NCI-H748 treated with DMSO at 0.1 percent for 48 hours (cell line): ENCODE measurements at regions not wholly inside any gene's neighbourhood (a gene's known extent, or its start where the extent isn't known, plus 50 kb on each side); places are given as distances from the start of the nearest gene placed in this dataset.
"Not testable (repeated sequence)": the region's sequence is repeated elsewhere in the genome, so short reads cannot be mapped to it uniquely, and the experiment has no call there.

Source experiments
- DNase-seq: peaks from one replicate; lab custom pipeline; 2025; lab: John Stamatoyannopoulos, UW

DNA sequence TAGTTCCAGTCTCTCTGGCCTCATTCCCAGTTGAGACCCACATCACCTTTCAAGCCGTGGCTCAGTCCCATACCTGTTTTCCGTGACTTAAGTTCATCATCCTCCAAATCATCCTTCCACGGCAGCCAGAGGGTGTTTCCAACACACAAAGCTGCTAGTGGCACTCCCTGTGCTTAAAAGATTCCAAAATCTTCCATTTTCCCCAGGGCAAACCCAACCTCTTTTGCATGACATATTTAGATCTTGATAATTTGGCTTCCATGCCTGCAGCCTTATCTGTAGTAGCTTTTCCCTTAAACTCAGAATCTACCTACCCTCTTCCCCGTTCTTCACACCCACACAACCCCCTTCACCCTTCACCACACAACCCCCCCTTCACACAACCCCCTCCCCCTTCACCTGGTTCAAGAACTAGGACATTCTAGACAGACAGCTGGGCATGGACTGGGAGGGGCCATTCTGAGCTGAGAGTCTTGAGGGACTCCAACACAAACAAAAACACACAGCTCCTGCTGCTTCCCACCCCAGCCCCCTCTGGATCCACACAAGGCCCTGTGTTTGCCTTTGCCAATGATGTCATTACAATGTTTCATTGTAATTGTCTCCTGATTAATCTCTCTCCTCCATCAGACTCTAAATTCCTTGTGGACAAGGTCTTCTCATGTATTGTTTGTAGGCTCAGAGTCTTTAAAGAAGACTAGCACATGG is 268.2 kb downstream of the SH3GL2 start:
- peak; percentile 12 for DNase-seq

DNA sequence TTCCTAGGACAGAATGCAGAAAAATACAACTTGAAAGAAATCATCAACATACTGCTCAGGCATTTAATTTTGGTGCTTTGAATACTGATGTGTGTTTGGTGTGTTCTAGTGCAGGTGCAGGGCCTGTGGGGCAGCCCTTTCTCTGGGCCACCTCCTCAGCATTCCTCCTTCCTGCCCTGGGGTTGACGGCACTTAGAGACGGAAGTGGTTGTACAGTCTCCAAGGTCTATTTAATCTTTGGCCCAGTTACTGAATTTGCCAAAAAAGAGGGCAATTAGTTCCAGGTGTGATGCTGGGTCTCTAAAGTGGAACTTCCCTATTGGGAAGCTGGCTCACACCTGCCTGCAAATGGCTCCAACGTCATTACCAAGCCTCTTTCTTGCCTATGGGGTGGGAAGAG is 269.0 kb downstream of the SH3GL2 start:
- DNase-seq, result no peak

DNA sequence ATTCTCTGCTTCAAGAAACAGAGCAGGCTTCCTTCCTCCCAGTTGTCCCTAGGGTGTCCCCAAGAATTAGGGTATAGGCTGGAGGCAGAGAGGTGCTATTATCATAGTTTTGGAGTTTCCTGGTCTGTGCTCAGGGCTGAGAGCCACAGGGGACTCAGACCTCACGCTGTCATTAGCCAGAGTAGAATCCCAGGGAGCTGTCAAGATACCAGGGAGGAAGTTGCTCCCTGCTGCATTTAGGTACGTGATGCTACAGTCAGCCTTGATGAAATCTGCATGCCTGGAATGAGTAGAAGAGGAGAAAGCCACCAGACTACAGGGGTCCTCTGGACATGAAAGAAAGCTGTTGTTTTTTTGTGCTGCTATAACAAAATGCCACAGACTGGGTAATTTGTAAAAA is 273.2 kb downstream of the SH3GL2 start:
- no peak for DNase-seq

GRCh38 chr9:17854487-17854886 is 275.6 kb downstream of the SH3GL2 start:
- no peak for DNase-seq

GRCh38 chr9:17856995-17857394 is 278.1 kb downstream of the SH3GL2 start:
- DNase-seq, result no peak

DNA sequence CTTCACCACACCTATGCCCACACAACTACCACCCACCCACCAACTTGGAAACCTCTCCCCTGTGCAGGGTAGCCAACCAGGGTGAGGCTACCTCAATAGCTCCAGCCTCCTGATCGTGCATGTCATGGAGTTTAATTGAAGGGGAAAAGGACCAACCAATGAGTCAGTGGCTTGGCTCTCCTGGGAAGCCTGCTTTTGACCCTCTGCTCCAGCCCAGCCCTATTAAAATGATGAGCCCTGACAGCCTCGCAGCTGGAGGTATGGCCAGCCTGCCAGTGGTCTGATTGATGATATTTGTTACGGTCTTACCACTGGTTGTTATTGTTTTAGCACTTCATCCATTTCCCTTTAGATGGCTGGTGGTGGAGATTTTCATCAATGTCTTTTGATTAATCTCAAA is 280.4 kb downstream of the SH3GL2 start:
- DNase-seq, result no peak

DNA sequence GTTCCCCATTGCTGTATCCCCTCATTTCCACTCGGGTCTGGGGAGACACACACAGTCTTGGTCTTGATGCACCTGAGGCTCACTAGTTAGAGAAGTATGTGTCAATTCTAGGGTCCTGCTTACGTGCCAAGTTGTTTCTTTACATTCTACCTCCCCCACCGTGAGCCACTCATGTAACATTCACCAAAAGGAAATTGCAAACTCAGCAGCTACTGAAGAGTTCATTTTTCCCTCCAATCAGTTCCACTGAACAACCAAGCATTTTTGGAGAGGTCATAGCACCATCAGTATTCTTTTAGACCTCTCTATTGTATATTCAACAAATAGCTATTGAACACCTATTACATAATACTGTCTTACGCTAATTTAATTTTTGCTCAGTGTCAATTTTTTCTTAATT is 281.1 kb downstream of the SH3GL2 start:
- DNase-seq, result no peak

DNA sequence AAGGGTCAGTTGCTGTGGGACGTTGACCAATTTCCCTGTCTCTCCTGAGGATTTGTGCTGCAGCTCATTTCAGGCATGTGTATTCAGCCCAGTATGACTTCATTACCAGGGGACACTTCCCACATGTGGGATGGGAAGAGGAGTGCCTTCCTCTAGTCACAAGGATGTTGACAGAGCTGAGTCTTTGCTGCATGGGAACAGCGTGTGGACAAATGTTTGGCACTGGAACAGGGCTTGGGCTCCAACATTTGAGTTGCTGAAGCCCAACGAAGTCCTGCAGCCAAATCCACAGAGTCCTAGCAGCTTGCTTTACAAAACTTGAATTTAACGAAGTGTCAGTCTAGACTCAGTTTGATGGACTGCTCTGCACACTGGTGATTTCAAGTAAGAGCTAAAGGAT is 283.2 kb downstream of the SH3GL2 start:
- DNase-seq, result no peak

DNA sequence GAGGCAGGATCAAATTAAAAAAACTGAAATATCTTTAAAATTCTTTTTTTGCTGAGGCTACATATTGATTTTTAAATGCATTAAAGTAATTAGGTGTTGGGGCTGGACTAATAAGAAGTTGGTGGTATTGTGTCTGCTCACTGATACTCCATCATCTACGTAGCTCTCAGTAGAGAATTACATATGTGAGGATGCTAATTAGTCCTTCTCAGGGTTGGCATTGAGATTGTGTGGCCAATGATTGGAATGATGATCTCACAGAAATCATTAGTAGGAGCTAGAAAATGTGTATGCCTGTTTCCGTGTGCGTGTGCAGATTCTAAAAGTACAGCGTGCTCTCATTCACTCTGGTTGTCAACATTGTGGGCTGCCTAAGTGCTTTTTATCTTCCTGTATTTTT is 283.8 kb downstream of the SH3GL2 start:
- DNase-seq, result no peak

- no peak for DNase-seq
Observed at GRCh38 chr9:17863213-17863883, 284.5 kb downstream of the SH3GL2 start.

GRCh38 chr9:17863924-17864323 is 285.1 kb downstream of the SH3GL2 start:
- DNase-seq, result no peak

DNA sequence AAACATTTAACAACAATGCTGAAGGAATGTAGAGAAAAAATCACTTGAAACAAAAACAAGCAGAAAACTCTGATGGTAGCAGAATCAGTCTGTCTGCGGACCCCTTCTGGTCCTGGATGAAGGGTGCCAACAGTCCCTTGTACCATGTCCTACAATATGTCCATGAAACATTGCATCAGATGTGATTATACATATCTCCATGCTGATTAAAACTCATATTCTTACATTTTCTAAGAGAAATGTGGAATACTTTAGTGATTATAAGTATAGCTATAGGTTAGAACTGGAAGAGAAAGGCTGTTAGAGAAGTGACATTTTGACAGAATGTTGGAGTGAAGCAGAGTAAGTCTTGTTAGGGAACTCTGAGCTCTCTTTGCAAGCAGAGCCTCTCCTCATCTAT is 286.1 kb downstream of the SH3GL2 start:
- DNase-seq, result no peak

DNA sequence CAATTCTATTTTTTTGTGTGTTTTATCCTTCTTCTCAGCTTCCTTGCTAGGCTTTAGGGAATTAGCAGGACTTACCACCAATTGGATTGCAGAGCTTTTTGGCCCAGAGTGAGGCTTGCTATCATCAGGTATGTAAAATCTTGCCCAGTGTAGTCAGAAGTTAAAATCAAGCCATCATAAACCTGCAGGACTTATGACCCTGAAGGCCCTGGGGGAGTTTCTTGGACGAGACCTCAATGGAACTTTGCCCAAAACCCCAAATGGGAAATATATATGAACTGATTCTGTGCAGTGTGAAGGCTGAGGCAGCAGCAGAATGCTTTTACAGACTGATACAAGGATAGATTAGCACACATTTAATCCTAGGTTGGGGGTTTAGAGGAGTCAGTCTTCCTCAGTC is 287.0 kb downstream of the SH3GL2 start:
- no peak for DNase-seq

DNA sequence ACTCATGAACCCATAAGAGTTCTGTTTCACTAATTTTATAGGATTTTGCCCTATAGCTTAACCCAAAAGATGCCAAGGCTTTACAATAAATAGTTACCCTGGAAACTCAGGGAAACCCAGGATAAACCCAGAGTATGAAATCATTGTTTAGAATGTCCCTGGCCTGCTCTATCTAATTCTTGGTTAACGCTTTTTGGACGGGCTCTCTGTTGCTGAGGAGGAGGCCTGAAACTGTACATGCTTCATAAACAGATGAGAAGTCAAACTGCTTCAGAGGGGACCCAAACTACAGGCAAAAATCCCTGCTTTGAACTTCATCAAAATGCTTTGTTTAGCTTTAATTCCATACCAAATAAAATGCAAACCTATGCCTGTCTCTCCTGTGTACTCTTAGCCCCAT is 291.9 kb downstream of the SH3GL2 start:
- DNase-seq, result no peak

GRCh38 chr9:17871213-17871890 is 292.5 kb downstream of the SH3GL2 start:
- DNase-seq, result no peak

DNA sequence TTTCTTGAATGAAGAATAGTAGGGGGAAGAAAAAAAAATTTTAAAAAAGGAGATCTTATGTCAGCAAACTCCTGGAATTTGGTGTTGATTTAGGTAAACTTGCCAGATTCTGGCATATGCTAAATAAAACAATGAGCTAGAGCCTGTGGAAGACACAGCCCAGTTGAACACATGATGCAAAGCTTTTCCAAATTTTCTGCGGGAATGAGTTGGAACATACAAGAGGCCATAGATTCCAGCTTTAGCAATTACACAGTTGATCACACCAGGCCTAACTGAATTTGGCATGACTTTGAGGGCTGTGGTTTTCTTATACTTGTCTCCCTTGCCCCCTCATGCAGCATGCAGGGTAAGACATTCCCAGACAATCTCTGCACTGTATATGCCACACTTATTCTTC is 297.0 kb downstream of the SH3GL2 start:
- DNase-seq, result no peak

- DNase-seq, result no peak
Observed at GRCh38 chr9:17876687-17877086, 297.8 kb downstream of the SH3GL2 start.

DNA sequence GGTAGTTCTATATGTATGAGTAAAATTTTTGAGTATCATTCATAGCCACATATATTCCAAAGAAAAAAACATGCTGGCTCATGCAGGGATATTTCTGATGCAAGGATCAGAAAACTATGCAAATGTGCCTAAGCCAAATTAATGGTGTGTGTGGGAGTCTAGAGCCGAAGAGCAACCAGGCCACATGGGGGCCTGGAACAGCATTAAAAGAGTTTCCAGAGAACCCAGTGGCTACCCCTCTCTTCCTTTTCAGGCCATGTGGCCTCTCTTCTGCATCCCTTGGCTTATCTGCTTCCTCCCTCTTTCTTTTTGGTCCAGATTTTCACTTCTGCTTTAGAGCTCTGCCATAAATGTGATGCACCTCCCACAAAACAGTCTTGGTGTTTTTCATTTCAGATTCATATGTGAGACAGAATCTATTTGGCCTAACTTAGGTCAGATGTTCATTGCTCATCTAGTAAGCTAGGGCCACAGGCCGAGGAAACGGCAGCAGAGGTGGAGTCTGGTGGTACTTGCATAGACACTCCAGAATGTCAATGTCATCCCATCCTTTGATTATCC is 300.0 kb downstream of the SH3GL2 start:
- DNase-seq, result no peak

- DNase-seq, result no peak
Observed at GRCh38 chr9:17881371-17881770, 302.5 kb downstream of the SH3GL2 start.

DNA sequence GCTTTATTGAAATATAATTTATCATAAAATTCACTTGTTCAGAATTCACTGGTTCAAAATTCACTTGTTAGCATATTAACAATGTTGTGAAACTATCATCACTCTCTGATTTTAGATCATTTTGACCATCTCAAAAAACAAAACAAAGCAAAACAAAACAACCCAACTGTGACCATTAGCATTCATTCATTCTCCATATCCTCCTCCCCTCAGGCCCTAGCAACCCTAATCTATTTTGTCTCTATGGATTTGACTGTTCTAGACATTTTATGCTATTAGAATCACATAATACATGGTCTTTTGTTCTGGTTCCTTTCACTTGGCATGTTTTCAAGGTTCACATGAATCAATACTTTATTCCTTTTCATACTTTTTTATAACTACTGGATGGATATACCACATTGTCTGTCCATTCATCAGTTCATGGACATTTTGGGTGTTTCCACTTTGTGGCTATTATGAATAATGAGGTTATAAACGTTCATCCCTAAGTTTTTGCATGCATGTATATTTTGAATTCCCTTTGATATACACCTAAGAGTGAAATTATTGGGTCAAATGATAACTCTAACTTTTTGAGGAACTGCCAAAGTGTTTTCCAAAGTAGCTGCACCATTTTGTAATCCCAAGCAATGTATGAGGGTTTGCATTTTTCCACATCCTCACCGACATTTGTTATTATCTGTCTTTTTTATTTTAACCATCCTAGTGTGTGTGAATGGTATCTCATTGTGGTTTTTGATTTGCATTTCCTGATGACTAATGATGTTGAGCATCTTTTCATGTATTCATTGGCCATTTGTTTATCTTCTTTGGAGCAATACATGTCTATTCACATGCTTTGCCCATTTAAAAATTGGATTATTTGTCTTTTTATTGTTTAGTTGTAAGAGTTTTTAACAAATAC is 304.1 kb downstream of the SH3GL2 start:
- DNase-seq, result no peak

GRCh38 chr9:17888066-17888465 is 309.2 kb downstream of the SH3GL2 start:
- no peak for DNase-seq

GRCh38 chr9:17888964-17889363 is 310.1 kb downstream of the SH3GL2 start:
- not testable (repeated sequence) for DNase-seq
